ENCODE measurements at regions not wholly inside any gene's neighbourhood (a gene's known extent, or its start where the extent isn't known, plus 50 kb on each side); places are given as distances from the start of the nearest gene placed in this dataset.

DNA sequence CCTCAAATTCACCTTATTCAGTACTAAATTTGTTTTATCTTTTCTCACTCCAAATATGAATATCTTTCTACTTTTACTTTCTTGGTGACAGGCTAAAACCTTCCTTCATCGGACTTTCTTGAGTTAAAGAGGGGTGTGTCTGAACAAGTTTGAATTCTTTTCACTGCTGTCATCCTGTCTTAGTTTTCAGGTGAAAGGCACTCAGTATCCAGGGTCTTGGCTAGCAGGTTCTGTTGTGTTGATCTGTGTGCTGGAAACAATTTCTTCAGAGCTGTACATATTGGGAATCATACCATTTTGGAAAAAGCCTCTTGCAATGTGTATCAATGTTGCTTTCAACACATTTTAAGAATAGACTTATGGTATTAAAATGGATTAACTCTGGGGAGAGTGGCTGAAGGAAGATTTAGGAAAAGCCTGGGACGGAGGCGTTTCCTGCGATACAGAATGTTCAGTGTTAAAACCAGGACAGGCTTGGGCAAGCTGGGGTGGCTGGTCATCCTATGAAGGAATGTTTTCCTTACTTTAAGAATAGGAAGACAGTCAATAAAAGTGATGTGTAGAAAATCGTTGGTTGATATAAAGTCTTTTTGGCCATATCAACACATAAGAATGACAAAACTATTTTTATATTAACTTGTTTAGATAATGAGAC lies 350.7 kb upstream of the SPRED2 start:
- H3K36me3 ChIP-seq = no peaks in the 10 kb centered on the region
- H3K27me3 ChIP-seq = no peaks in the 10 kb centered on the region
- no peaks in the 10 kb centered on the region for H3K4me1 ChIP-seq
- no peak overlapping the region for H3K4me3 ChIP-seq
- no peak for DNase-seq (ENCODE audit: low spot score in 2 of 2)
- no peak overlapping the region for H3K27ac ChIP-seq
- H3K9me3 ChIP-seq = no peaks in the 10 kb centered on the region
- intact Hi-C loops (cut with DNase I) = no loop called here
- TF ChIP-seq, protein P1, sequence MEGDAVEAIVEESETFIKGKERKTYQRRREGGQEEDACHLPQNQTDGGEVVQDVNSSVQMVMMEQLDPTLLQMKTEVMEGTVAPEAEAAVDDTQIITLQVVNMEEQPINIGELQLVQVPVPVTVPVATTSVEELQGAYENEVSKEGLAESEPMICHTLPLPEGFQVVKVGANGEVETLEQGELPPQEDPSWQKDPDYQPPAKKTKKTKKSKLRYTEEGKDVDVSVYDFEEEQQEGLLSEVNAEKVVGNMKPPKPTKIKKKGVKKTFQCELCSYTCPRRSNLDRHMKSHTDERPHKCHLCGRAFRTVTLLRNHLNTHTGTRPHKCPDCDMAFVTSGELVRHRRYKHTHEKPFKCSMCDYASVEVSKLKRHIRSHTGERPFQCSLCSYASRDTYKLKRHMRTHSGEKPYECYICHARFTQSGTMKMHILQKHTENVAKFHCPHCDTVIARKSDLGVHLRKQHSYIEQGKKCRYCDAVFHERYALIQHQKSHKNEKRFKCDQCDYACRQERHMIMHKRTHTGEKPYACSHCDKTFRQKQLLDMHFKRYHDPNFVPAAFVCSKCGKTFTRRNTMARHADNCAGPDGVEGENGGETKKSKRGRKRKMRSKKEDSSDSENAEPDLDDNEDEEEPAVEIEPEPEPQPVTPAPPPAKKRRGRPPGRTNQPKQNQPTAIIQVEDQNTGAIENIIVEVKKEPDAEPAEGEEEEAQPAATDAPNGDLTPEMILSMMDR (IDR thresholded peaks at IDR 0.05) = no peak

DNA sequence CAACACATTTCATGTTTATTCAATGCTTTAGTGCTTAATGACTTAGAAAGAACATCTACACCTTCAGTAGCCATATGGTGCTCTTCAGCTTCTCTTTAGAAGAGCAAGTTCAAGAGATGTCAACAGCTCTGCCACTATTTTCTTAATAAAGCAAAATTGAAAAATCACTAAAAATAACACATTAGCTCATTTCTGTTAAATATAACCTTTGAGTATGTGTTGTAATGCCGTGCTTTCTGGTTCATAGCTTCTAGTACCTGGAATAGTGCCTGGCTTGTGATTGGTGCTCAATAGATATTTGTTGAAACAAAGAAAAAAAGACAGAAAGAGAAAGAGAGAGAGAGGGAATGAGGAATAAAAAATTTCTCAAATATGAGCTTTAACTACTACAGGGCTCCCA lies 349.8 kb upstream of the SPRED2 start:
- H3K27ac ChIP-seq = no peak overlapping the region
- intact Hi-C loops (cut with DNase I) = no loop called here
- no peaks in the 10 kb centered on the region for H3K4me1 ChIP-seq
- TF ChIP-seq, protein P1 (IDR thresholded peaks at IDR 0.05) = no peak
- H3K4me3 ChIP-seq = no peak overlapping the region
- H3K9me3 ChIP-seq = no peaks in the 10 kb centered on the region
- H3K27me3 ChIP-seq = no peaks in the 10 kb centered on the region
- no peak for DNase-seq (ENCODE audit: low spot score in 2 of 2)
- H3K36me3 ChIP-seq = no peaks in the 10 kb centered on the region

DNA sequence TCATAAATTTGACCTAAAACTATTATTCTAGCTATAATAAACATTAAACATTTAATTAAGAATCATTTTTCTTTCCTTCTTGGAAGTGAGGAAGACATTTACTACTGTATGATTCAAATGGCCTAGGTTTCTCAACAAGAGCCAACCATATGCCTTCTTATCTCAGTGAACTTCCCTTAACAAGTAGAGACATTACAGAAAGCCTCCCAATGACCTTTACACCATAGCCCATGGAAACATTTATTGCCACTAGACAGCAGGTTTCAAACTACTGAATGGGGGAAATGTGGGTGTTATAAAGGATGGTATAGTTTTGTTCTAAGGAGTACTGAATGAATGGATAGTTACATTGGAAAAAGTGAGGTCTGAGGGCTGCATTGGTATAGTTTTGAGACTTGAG lies 349.4 kb upstream of the SPRED2 start:
- intact Hi-C loops (cut with DNase I) = no loop called here
- Histone ChIP-seq H3K9me3 (no peaks in the 10 kb centered on the region), H3K4me3 (no peak overlapping the region), H3K27ac (no peak overlapping the region), H3K27me3 (no peaks in the 10 kb centered on the region), H3K4me1 (no peaks in the 10 kb centered on the region), H3K36me3 (no peaks in the 10 kb centered on the region)
- TF ChIP-seq, protein P1 (IDR thresholded peaks at IDR 0.05) = no peak
- no peak for DNase-seq (ENCODE audit: low spot score in 2 of 2)

DNA sequence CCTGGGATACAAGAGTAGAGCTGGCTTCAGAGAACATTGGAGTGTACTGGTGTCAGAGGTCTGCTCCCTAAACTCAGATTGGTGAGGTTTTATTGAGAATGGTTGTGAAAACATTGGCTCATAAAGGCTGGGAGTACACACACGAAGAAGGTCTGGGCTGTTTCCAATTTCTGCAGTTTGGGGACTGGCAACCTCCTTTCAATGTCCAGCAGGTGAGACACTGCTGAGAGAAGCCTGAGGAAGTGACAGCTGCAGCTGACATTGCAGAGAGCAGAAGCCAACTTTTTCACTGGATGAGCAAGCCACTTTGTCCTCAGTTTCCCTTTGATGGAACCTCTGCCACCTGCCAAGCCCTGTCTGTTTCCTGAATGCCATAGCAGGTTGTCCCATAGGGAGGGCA lies 346.6 kb upstream of the SPRED2 start:
- intact Hi-C loops (cut with DNase I) = no loop called here
- no peak for DNase-seq (ENCODE audit: low spot score in 2 of 2)
- Histone ChIP-seq H3K4me3 (no peak overlapping the region), H3K4me1 (no peaks in the 10 kb centered on the region), H3K36me3 (no peaks in the 10 kb centered on the region), H3K27ac (no peak overlapping the region), H3K9me3 (no peaks in the 10 kb centered on the region), H3K27me3 (no peaks in the 10 kb centered on the region)
- TF ChIP-seq, protein P1 (IDR thresholded peaks at IDR 0.05) = no peak

DNA sequence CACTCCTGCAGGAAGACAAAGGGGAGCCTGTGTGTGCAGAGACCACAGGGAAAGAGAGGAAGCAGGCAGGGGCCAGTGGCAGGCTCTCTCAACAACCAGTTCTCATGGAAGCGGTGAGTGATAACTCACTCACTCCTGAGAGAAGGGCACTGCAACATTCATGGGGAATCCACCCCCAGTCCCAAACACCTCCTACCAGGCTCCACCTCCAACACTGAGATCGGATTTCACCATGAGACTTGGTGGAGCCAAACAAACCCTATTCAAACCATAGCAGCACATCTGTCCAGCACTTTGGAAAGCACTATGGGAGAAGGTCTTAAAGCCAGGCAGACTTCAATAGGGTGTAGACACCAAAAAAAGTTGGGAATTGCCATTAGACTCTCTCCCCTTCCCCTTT lies 345.7 kb upstream of the SPRED2 start:
- intact Hi-C loops (cut with DNase I) = no loop called here
- no peak overlapping the region for H3K27ac ChIP-seq
- H3K36me3 ChIP-seq = no peaks in the 10 kb centered on the region

More for the DNA sequence above, 345.7 kb upstream of the SPRED2 start:
- no peaks in the 10 kb centered on the region for H3K4me1 ChIP-seq
- H3K4me3 ChIP-seq = no peak overlapping the region
- H3K27me3 ChIP-seq = no peaks in the 10 kb centered on the region
- DNase-seq (ENCODE audit: low spot score in 2 of 2) = no peak
- H3K9me3 ChIP-seq = no peaks in the 10 kb centered on the region
- TF ChIP-seq, protein P1 (IDR thresholded peaks at IDR 0.05) = no peak

All from ascending aorta (tissue), 2 donors.